GM19468 (cell line): ENCODE measurements at regions not wholly inside any gene's neighbourhood (a gene's known extent, or its start where the extent isn't known, plus 50 kb on each side); places are given as distances from the start of the nearest gene placed in this dataset.
"Not testable (repeated sequence)": the region's sequence is repeated elsewhere in the genome, so short reads cannot be mapped to it uniquely, and the experiment has no call there.

Experiments
- ATAC-seq: cut with Tn5 transposase; IDR thresholded peaks from one replicate; pipeline ENCODE4 v1.9.1; 2021; ENCODE audit warnings: mild to moderate bottlenecking, moderate library complexity, moderate number of reproducible peaks; ENCODE audit not compliant: unreplicated experiment; ENCODE audit errors: extremely low read depth

- ATAC-seq, result no peak
These were observed 250.8 kb downstream of the ENC1 start for GRCh38 chr5:74389531-74390305.

- ATAC-seq, result not testable (repeated sequence)
These were observed 252.1 kb downstream of the ENC1 start for GRCh38 chr5:74388411-74388810.

GRCh38 chr5:74386571-74387334, 253.8 kb downstream of the ENC1 start:
- ATAC-seq, result no peak

DNA sequence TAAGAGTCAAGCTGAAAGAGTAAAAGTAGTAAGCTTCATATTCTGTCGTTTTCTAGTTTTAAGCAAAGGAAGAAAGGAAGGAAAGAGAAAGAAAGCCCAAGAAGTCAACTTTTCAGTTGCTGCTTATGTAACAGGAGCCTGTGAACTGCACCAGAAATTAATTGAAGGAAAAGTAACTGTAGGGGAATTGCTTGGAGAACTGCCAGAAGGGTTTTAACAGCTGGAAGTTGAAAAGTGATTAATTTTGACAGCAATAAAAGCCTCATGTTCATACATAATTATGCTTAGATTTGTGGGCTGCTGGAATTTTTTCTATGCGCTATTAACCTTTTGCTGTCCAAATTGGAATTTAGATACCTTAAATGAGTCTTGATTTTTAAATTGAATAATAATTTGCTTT, 255.7 kb downstream of the ENC1 start:
- no peak for ATAC-seq

- no peak for ATAC-seq
These were observed 257.4 kb downstream of the ENC1 start for GRCh38 chr5:74382987-74383593.

- ATAC-seq, result no peak
These were observed 258.2 kb downstream of the ENC1 start for GRCh38 chr5:74382123-74382855.

- no peak for ATAC-seq
These were observed 260.3 kb downstream of the ENC1 start for GRCh38 chr5:74380193-74380592.

DNA sequence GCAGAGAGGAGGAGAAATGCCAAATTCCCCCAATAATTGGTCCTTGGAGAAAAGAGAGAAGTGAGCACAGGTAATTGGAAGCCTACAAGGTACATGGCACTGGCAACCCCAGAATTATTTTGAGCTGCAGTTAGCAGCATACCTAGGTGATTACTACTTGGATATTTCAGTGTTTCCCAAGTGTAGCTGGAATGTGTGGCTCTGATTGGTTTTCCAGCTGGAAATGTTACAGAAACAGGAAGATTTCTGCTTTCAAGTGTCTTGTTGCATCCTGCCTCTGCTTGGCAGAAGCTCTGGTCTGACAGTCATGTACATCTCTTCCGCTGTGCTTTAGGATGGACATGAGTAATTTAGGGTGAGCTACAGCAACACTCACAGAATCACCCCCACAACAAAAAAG, 262.1 kb downstream of the ENC1 start:
- no peak for ATAC-seq

- ATAC-seq, result no peak
These were observed 264.3 kb downstream of the ENC1 start for GRCh38 chr5:74376187-74376586.

GRCh38 chr5:74375271-74375670, 265.3 kb downstream of the ENC1 start:
- no peak for ATAC-seq

DNA sequence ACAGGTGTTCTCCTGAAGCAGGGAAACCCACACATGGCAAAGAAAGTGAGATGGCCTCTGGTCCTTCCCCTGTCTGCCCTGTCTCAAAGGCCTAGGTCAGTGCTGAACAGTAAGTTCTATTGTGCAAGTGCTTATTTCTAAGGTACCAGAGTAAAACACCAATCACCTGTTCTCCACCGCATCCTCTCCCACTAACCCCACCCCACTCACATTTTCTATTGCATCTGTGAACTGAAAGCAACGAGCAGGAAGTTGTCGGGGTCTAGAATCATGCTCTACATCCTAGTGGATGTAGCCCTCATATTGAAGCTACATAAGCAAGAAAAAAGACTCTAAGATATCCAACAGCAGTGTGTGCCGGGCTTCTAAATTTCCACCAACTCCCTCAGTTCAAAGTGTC, 265.9 kb downstream of the ENC1 start:
- no peak for ATAC-seq

DNA sequence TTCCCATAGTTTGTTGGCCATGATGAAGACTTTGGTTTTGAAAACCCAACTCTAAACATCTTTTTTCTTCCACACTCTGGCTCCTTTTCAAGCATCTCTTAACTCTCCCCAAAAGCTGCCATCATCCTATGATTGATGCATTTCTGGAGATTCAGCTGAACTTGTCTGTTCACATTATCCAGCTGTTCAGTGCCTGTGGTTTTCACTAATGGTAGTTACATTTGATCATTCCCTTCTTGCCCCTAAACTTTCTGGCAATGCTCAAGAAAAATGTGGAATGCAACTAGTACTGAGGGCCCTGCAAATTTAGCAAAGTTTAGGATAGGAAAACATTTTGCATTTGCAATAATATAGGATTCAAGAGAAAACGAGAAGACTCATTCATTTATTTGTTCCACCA, 267.5 kb downstream of the ENC1 start:
- no peak for ATAC-seq

GRCh38 chr5:74372502-74373064, 267.9 kb downstream of the ENC1 start:
- no peak for ATAC-seq

- no peak for ATAC-seq
These were observed 268.5 kb downstream of the ENC1 start for GRCh38 chr5:74372051-74372450.

DNA sequence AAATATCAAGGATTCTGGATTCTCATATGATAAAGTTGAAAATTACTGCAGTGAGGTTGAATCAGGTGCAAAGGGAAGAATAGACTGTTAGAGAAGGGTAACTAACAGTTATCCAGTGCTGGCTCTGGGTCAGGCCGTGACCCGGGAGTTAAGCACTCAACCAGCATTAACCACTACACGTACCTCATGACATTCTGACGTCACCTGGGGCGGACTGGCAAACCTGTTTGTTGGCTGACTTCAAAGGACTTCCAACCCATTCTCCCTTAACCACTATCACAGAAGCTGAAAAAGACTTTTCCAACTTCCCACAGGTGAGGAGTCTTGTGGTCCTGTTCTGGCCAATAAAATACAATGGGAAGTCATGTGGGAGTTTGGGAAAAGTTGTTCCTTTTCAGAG, 268.9 kb downstream of the ENC1 start:
- ATAC-seq, result no peak

DNA sequence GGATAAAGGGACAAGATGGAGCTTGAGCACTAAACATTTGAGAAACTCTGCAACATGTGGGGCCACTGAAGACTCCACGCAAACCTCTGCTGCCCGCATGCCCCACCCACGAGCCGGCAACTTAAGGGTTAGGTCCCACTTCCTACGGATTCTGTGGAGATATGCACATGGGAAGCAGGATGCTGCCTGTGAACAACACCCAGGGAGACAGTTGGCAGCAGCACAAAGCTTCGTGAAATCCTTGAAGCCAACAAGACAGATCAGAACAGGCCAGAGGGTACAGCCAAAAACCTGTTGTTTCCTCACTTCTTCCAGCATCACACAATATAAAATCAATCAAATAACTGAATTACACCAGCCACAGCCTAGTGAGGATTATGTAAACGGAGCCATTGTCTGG, 270.4 kb downstream of the ENC1 start:
- no peak for ATAC-seq

- ATAC-seq, result no peak
These were observed 271.4 kb downstream of the ENC1 start for GRCh38 chr5:74369173-74369572.

DNA sequence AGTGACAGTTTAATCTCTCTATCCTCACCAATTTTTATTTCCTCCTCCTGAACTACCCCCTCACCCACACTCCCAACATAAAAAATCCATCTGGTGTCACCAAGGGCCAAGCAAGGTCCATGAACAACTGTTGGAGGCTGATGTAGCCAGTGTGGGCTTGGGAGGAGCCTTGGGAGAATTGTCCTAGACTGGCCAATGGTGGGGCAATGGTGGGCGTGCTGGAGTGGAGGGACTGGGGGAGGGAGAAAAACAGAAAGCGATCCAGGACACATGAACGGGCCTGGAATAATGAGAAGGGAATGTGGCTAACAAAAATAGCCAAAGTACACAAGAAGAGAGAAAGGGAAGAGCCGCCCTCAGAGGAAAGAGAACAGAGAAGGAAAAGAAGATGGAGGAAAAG, 272.6 kb downstream of the ENC1 start:
- ATAC-seq, result no peak

DNA sequence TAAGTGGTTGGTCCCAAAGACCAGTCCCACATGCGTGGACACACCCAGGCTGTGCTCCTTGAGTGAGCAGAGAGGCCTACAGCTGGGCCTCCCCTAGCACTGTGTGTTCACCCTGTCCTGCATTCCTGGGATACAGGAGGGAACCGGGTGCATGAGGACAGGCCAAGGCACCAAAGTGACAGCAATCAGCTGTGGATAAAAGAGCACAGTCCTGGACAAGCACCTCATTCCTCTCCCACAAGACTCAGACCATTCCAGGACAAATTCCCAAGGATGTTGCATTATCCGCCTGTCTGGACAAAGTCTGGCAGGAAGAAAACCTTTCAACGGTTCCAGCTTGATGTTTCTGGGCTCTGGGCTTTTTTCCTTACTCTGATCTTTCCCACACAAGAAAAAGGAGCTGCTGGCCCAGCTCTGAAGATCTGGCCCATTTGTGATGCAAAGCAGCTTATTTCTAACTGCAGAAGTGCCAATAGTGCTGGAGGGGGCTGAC, 273.2 kb downstream of the ENC1 start:
- no peak for ATAC-seq

GRCh38 chr5:74365723-74366122, 274.8 kb downstream of the ENC1 start:
- no peak for ATAC-seq
